MCF 10A (cell line): ENCODE measurements at regions not wholly inside any gene's neighbourhood (a gene's known extent, or its start where the extent isn't known, plus 50 kb on each side); places are given as distances from the start of the nearest gene placed in this dataset.

Experiments used
- BruUV-seq: library from RNA; stranded (reverse); fragments of 400-500 nt; replicated peaks from 2 replicates; lab custom pipeline; 2021; lab: Mats Ljungman, UMichigan
- CTCF ChIA-PET: fragments of 300-600 bp; sonication (Branson Sonifier 250); formaldehyde crosslinking; extraction: SDS; loops from one replicate; lab custom pipeline; 2021; ENCODE audit warnings: antibody characterized with exemption, inconsistent platforms; lab: Yijun Ruan, JAX
- POLR2A ChIA-PET: fragments of 300-600, 350-650 bp; sonication (Branson Sonifier 250); formaldehyde crosslinking; extraction: SDS; loops from one replicate; lab custom pipeline; 2020; ENCODE audit warnings: antibody characterized with exemption, inconsistent platforms; lab: Yijun Ruan, JAX
- DNase-seq: peaks from one replicate; pipeline ENCODE4 v3.0.0-alpha.2; 2018; ENCODE audit not compliant: unreplicated experiment
- H3K27ac Mint-ChIP-seq: one replicate; pipeline ENCODE4 v1.8.0; 2022; ENCODE audit warnings: mild to moderate bottlenecking, low read depth, mixed read lengths; ENCODE audit not compliant: unreplicated experiment
- H3K27me3 Mint-ChIP-seq: one replicate; pipeline ENCODE4 v1.8.0; 2022; ENCODE audit warnings: mixed read lengths; ENCODE audit not compliant: insufficient read depth, unreplicated experiment
- H3K36me3 Mint-ChIP-seq: one replicate; pipeline ENCODE4 v1.8.0; 2022; ENCODE audit warnings: mild to moderate bottlenecking, moderate library complexity, mixed read lengths; ENCODE audit not compliant: insufficient read depth, unreplicated experiment
- H3K4me1 Mint-ChIP-seq: one replicate; pipeline ENCODE4 v1.8.0; 2022; ENCODE audit warnings: mixed read lengths; ENCODE audit not compliant: insufficient read depth, unreplicated experiment
- H3K4me3 Mint-ChIP-seq: one replicate; pipeline ENCODE4 v1.8.0; 2022; ENCODE audit warnings: mild to moderate bottlenecking, moderate library complexity, mixed read lengths; ENCODE audit not compliant: unreplicated experiment
- H3K9me3 Mint-ChIP-seq: one replicate; pipeline ENCODE4 v1.8.0; 2022; ENCODE audit warnings: mixed read lengths; ENCODE audit not compliant: unreplicated experiment
- intact Hi-C: fragments of 100-400 bp; cut with micrococcal nuclease; formaldehyde crosslinking; loops from 2 replicates; pipeline ENCODE4 v1.14.1; 2022
- TF ChIP-seq, protein P1 (sequence below): fragments of 200-600 bp; IDR thresholded peaks from one replicate; pipeline ENCODE4 v1.8.0; 2022; ENCODE audit warnings: antibody characterized with exemption, mild to moderate bottlenecking; ENCODE audit not compliant: unreplicated experiment

DNA sequence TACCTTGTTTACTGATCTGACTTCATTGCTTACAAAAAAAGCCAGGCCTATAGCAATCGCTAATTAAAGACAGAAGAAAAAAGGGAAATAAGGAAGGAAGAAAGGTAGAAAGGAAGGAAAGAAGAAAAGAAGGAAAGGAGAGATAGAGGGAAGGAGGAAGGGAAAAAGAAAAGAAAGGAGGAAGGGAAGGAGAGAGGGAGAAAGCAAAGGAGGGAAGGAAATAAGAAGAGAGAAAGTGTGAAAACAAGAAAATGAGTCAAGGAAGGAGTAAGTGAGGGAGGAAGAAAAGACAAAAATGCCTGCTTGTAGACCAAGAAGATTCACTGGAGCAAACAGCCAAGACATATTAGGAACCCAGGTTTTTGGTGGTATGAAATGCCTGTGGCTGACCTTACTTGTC is 57.0 kb upstream of the MAGEB16 start:
- Mint-ChIP-seq H3K4me1 (no peaks in the 10 kb centered on the region), H3K27ac (no peak overlapping the region), H3K27me3 (peaks cover 35% of the 10 kb centered on the region), H3K4me3 (no peak overlapping the region), H3K9me3 (no peaks in the 10 kb centered on the region), H3K36me3 (no peaks in the 10 kb centered on the region)
- no TSS peak for BruUV-seq
- DNase-seq: no peak
- TF ChIP-seq, protein P1, sequence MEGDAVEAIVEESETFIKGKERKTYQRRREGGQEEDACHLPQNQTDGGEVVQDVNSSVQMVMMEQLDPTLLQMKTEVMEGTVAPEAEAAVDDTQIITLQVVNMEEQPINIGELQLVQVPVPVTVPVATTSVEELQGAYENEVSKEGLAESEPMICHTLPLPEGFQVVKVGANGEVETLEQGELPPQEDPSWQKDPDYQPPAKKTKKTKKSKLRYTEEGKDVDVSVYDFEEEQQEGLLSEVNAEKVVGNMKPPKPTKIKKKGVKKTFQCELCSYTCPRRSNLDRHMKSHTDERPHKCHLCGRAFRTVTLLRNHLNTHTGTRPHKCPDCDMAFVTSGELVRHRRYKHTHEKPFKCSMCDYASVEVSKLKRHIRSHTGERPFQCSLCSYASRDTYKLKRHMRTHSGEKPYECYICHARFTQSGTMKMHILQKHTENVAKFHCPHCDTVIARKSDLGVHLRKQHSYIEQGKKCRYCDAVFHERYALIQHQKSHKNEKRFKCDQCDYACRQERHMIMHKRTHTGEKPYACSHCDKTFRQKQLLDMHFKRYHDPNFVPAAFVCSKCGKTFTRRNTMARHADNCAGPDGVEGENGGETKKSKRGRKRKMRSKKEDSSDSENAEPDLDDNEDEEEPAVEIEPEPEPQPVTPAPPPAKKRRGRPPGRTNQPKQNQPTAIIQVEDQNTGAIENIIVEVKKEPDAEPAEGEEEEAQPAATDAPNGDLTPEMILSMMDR: no peak
- intact Hi-C loops: no loop called here
- POLR2A ChIA-PET: interaction anchor here (0.7 kb wide), 1 partner anchor 1161 kb away, joined by 7 read pairs; no protein-coding TSS in a partner anchor
- CTCF ChIA-PET: interaction anchor here (0.5 to 0.6 kb wide), 2 partner anchors 316 to 738 kb away, joined by 3 read pairs; no protein-coding TSS in a partner anchor

- POLR2A ChIA-PET: no interaction called here
- TF ChIP-seq, protein P1: no peak
- no peaks in the 10 kb centered on the region for H3K36me3 Mint-ChIP-seq
- H3K4me1 Mint-ChIP-seq: no peaks in the 10 kb centered on the region
- no peak for DNase-seq
- H3K9me3 Mint-ChIP-seq: no peaks in the 10 kb centered on the region
- H3K4me3 Mint-ChIP-seq: no peak overlapping the region
- CTCF ChIA-PET: no interaction called here
- H3K27me3 Mint-ChIP-seq: peaks cover 26% of the 10 kb centered on the region
- H3K27ac Mint-ChIP-seq: no peak overlapping the region
- intact Hi-C loops: no loop called here
- no TSS peak for BruUV-seq
Observed at GRCh38 chrX:35743331-35743730, 54.8 kb upstream of the MAGEB16 start.
